ENCODE measurements at regions not wholly inside any gene's neighbourhood (a gene's known extent, or its start where the extent isn't known, plus 50 kb on each side); places are given as distances from the start of the nearest gene placed in this dataset.
"Not testable (repeated sequence)": the region's sequence is repeated elsewhere in the genome, so short reads cannot be mapped to it uniquely, and the experiment has no call there.

DNA sequence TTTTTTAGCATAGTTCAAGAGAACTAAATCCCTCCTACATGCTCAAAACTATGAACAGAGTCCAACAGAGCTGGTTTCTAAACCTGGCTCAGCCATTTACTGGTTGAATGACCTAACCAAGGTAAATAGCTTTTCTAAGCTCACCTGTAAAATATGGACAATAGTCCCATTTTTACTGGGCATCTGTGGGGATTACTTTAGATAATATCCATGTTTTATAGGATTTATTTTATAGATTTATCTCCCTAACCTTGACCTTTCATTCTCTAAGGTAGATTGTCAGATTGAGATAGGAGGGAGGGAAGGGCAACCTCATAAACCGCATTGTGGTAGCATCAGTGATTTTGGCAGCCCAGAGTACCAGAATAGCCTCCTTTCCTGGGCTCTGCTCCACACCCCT lies 178.5 kb upstream of the TOX3 start:
- DNase-seq: no peak

DNA sequence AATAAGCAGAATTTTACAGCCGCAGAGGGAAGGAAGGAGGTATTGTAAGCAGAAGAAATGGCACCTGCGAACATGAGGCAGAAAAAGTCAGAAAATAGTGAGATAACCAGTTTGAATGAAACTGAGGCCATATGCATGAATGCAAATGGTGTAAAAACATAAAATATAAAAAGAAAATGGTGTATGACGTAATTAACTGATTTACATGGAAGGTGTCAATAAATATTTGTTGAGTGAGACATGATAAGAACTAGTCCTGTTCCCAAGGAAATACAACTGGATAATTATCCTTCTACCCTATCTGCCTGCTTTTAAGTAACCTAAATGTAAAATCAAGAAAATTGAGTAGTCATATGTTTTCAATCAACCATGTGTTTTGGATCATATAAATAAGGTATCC lies 178.1 kb upstream of the TOX3 start:
- DNase-seq: no peak

DNA sequence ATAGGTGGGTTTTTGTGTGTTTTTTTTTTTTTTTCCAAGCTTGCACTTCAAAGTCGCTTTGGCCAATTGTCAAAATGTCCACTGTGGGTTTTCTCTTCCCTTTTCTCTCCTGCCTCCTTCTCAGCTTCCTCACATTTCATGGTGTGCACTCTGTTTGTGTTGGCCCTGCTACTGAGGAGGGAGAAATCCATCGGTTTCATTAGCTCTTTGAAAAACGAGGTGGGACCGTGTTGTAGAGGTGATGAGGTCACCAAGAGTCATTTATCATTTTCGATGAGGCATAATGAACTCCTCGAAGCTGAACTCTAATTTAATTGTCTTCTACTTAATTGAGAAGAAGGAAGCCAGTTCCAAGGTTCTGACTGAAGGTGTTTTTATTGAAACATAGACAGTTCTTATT lies 174.4 kb upstream of the TOX3 start:
- DNase-seq: no peak

DNA sequence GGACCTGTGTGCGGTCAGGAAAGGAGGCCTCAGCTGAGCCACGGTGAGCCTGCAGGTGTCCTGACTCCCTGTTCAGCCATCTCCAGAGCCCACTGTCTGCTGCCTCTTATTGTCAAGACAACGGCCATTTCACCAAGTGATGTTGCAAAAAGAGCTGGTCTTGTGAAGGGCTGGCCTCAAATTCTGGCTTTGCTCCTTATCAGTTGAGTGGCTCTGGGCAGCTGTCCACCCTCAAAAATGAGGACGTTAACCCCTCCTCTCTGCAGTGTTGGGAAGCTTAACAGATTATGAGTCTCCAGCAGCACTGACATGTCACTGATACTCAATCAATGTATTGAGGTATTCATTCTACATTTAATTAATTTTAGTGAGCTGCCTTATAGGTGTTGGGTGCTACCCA lies 171.1 kb upstream of the TOX3 start:
- DNase-seq: no peak

DNA sequence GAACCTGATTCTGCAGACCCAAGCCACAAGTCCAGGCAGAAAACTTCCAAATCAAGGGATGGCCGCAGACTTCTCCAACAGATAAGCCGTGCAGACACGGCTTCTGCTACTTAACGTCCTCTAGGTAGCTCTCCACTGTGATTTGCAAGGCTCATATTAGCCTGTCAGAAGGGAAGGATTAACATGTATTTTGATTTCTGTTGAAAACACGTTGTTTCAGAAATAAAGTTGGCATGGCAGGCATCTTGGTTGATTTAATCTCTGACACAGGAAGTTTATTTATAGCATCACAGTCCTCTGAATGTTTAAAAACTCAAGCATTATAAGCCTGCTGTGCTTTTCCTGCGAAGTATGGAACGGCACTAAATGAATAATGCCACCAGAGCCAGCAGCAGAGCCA lies 166.8 kb upstream of the TOX3 start:
- no peak for DNase-seq

DNA sequence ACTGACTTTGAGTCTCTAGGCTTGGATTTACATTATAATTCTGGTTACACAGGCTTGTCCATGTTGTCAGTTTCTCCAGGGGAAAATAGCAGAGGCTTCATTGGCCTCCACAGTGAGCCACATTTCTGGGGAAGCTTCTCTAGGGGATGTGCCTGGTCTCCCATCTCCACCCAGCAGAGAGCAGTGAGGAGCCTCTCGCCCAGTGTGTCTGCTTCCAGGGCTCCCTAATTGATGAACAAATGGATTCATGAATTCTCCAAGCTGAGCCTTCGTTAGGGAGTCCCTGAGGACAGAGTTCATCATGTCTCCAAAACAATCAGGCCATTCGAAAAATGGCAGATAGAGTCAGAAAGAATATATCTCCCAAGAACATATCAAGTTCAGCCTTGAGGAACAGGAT lies 162.4 kb upstream of the TOX3 start:
- no peak for DNase-seq

DNA sequence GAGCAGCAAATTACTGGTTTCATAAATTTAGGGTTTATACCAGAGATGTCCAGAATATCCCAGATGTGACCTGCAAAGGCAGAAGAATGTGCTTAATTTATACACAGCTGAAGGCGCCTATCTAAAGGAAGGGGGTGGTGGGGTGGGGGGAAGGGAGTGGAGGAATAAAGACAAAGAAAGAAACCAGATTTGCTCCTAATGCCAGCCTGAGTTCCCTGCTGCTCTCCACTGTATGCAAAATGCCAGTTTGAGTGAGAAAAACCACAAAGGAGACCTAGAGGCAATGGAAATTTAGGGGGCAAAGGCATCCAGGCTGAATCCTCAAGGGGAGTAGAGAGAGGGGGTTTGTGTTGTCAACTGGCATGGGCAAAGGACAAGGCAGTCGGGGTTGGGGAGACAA lies 161.5 kb upstream of the TOX3 start:
- no peak for DNase-seq

DNA sequence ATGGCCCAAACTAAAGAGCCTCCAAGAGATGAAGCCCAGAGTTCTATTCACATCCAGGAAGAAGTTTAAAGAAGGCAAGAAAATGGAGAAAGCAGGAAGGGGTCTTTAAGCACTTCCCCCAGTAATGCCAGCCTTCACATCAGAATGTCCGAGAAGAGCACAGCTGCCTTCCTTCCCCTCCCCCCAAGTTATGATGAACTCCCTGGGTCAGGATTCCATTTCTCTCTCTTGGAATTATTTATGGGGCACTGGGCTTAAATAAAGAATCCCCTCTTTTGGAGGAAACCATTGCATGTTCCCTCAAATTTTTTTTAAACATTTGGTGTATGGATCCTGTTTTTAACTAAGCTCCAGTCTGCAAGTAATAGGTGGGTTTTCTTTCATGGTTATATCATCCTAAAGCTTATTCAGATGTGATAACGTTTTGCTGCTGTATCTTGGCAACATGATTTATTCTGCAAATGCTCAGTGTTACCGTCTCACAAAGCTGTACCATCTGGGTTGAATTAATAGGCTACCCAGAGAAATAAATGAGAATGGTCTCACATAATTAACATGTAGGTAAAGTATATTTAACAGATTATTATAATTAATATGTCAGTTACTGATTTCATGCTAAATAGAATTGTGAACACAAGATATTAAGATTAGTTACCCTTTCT lies 160.9 kb upstream of the TOX3 start:
- no peak for DNase-seq

DNA sequence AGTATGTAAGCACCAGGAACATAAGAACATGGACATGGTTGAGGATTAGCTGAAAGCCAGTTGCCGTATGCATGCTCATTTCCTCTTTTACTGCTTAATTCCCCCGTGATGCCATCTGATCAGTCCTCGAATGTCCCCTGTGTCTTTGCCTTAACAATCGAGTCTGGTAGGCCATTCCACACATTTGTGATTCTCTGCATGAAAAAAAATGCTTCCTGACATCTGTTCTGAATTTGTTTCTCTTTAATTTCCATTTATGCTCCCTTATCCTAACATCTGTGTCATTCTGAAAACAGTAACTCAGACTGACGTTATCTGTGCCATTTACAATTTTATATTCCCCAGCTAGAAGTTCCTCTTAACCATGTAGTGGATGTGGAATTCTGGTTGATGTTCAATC lies 158.2 kb upstream of the TOX3 start:
- DNase-seq: no peak

DNA sequence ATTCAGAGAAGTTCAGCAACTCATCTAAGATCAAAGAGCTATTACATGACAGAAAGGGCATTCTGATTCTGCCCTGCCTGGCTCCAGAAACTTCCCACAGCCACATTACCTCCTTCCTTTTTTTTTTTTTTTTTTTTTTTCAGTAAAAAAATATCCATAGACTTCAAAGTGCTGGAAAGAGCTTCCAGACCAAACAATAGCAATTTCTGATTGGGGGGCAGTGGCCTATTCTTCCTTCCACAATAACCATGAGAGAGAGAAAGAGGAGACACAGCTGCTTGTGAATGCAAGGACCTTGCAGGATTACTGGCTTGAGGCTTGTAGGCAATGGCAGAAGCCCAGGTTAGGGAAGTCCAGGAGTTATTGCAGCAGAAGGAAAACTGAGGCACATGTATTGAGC lies 151.0 kb upstream of the TOX3 start:
- no peak for DNase-seq

DNA sequence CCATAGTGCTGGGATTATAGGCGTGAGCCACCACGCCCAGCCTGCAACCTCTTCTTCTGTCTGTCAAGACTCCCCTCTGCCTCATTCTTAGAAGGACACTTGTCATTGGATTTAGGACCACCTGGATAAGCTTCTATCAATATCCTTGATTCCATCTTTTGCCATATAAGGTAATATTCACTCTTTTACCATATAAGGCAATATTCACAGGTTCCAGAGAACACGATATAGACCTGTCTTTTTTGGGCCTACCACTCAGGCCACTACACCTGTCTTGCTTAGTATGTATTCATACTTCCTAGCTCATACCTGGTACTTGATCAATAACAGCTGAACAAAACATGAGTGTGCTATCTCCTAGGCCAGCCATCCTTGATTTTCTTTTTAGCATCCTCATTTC lies 149.2 kb upstream of the TOX3 start:
- no peak for DNase-seq

DNA sequence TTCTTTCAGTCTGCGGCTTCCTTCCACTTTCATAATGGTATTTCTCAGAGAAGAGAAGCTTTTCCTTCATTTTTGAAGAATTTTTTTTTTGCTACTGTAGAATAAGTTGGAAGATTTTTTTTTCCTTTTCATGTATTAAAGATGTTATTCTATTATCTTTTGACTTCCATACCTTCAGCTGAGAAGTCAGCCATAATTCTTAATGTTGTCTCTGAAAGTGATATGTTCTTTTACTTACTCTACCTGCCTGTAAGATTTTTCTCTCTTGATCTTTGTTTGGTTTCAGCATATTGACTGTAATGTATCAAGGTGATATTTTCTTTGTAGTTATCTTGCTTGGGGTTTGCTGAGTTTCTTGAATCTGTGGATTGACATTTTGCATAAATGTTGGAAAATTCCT lies 143.5 kb upstream of the TOX3 start:
- DNase-seq: no peak

DNA sequence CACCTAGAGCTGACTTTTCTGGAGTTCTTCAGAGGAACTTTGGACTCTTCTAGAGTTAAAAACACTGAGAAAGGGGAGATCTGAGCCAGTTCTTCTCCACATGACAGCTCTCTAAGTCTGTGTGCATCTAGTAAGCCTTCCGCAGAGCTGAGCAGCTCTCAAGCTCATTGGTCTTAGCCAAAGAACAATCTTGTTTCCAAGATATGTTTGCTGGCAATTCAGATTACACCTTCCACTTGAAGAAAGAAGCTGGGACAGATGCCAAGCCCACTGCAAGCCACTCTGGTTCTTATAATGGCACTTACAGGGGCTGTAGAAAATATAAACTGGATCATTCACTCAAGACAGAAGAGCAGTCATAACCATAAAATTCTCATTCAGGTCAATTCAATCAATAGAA lies 134.1 kb upstream of the TOX3 start:
- DNase-seq: no peak

DNA sequence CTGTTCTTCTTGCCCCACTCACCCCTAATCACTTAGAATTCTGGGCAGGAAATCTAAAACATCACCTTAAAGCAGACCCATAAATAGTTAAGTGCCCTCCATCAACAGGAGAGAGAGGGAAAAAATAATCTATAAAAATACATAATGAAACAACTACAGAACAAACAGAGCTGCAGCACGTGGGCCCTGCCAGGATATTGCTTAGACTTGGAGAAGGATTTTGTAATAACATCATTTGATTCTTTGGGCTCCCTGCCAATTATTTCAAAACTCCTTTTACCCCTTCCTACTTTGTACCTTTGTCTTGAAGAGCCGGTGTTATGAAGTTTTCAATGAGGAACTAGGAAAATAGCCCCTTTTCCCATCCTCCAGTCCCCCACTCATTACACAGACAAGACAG lies 130.6 kb upstream of the TOX3 start:
- DNase-seq: no peak

DNA sequence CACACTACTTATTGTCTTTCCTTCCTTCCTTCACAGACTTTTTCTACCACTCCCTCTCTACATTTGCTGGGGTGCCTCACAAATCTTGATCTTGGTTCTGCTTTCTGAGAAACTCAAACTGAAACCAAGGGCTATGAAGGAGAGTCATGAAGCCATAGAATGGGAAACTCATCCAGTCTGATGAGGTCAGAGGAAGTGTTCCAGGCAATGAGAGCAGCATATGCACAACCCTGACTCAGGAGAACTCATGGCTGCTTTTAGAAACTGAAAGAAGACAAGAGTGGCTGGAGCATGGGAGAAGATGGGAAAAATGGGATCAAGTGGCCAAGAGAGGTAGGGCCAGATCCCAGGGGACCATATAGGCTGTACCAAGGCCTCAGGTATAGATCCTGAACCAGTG lies 130.0 kb upstream of the TOX3 start:
- no peak for DNase-seq

DNA sequence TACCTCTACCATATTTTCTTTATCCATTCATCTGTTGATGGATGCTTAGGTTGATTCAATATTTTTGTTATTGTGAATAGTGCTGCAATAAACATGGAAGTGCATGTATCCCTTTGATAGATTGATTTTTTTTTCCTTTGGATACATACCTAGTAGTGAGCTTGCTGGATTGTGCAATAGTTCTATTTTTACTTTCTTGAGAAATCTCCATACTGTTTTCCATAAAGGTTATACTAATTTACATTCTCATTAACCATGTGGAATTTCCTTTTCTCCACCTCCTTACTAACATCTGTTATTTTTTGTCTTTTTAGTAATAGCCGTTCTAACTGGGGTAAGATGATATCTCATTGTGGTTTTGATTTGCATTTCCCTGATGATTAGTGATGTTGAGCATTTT lies 124.6 kb upstream of the TOX3 start:
- DNase-seq: no peak

DNA sequence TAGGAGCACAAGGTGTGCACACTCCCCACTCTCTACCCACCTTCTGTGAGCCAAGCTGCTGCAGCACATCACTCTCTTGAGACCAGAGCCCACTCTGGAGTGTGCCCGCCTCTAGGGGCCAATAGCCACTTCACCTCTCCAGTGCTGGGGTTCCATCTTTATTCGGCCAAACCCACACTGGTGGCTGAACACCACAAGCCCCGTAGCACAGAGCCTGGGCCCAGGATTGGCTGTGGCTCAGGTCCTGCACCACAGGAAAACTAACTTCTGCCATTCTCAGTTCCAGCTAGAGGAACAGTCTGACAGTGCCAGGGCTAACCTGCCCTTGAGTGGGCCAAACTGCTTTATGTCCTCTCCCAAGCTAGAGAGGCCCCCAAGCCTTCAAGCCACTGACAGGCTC lies 111.0 kb upstream of the TOX3 start:
- DNase-seq: no peak

DNA sequence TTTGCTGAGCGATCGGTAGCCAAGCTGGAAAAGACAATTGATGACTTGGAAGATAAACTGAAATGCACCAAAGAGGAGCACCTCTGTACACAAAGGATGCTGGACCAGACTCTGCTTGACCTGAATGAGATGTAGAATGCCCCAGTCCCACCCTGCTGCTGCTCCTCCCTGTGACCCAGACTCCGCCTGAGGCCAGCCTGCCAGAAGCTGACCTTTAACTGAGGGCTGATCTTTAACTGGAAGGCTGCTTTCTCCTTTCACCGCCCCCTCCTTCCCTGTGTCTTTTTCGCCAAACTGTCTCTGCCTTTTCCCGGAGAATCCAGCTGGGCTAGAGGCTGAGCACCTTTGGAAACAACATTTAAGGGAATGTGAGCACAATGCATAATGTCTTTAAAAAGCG lies 109.0 kb upstream of the TOX3 start:
- not testable (repeated sequence) for DNase-seq

DNA sequence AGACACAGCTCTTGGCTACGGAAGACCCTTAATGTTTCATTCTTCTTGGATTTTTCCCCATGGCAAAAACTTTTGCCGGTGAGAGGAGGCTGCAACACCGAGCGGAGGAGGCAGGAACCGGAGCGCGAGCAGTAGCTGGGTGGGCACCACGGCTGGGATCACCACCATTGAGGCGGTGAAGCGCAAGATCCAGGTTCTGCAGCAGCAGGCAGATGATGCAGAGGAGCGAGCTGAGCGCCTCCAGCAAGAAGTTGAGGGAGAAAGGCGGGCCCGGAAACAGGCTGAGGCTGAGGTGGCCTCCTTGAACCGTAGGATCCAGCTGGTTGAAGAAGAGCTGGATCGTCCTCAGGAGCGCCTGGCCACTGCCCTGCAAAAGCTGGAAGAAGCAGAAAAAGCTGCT lies 108.2 kb upstream of the TOX3 start:
- not testable (repeated sequence) for DNase-seq

DNA sequence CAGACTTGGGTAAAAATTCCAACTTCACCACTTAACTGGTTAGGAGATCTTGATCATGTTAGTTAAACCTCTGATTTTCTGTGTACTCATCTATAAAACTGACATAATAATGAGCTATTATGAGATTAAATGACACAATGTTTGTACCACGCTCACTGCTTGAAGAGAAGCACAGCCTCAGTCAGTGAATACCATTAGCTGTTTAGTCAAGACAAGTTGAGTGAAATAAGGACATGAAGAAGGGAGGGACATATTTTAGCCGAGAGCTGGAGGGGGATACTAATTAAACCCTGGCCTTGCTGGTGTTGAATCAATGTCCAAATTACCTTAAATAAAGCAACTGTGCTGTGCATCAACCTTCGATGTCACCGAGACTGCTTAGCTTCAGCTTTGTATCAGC lies 105.1 kb upstream of the TOX3 start:
- DNase-seq: no peak

DNA sequence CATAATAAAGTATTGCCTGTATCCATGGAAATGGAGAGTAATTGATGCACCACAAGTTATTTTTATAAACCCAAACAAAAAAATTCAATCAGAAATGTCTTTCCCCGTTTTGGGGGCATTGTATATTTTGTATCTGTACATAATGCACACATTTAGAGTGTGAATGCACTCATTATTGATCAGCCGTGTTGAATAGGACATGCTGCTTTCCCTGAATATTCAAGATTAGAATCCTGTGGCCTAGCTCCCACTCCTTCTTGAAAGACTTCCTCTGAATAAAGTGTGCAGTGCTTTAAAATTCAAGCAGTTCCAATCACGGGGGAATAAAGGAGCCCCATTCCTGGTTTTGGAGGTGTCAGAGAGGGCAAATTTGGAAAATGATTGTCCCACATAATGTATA lies 103.8 kb upstream of the TOX3 start:
- DNase-seq: no peak

DNA sequence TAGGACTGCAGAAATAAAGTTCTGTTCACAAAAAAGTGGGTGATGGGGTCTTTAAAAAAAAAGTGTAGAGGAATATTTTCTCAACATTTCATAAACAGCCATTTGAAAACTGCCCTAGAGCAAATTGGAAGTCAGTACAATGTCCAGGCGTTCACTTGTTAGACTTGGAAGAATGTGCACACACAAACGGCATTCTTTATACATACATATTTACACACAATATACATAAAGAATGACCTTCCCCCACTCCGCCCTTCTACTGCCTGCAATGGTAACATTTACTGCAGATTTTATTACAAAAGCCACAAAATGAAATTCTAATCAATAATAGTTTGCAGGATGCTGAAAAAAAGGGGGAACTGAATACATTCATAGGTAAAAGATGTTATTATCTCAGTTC lies 103.4 kb upstream of the TOX3 start:
- no peak for DNase-seq

DNA sequence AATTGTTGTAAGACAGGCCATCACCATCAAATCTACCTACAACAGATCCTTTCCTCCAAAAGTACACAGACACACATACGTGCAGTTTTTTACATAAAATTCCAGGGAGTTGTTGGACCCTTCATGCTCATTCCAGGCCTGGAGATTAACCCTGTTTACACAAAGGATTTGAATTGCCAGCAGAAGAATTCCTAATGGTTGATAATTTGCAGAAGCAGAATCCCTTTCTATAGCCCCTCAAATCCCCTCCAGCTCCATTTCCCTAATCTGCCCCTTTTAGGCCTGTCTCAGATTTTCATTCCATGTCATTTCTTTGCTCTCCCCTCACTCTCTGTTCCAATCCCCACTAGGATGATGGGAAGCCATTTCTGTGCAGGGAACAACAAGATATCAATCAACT lies 102.9 kb upstream of the TOX3 start:
- DNase-seq: no peak

DNA sequence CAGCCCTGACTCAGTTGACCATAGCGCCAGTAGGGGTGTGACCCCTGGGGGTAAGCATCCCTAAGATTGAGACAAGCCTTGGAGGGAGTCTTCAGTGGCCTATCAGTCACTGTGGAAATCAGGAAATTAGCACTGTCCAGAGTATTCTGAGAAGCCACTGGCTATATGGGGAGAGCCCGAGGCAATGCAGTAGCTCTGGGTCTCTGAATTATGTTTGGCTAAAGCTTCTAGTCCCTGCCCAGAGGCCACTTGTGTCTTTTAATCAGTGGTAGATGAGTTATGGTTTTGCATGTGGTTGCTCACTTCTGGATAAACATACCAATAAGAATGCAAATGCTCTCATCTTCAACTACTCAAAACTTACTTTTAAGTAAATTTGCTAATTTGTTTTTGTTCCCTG lies 100.6 kb upstream of the TOX3 start:
- DNase-seq: no peak

DNA sequence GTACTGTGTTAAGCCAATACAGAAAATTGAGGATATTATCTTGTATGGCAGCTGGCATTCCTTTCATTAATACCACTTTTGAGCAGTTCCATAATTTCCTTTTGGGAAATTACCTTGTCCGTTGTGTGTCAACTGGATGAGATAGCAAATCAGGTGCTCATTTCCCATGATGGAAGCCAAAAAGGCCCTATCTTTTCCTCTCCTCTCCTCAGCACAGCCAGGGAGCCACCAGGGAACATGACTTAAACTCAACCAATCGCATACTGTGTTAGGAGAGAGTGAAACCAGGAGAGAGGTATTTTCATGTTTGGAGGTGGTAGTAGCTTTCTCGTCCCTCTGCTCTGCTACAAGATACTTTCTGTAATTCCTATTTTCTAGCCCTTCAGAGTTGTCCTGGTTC lies 96.1 kb upstream of the TOX3 start:
- no peak for DNase-seq

DNA sequence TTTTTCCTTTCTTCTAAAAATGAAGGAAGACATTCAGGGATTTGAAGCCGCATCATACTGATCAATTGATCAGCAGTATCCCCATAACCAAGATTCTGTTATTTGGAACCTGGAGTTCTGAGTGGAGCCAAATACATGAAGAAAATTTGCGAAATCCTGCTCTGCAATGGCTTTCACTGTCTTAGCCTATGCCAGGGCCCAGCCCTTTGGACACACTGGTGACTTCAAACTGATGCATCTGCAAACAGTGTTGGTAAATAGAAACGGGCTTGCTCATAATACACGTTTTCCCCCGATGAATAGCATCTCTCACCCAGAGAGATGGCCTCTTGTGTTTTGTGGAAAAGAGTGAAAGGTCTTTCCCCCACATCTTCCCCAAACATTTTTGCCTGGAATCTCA lies 87.6 kb upstream of the TOX3 start:
- DNase-seq: no peak

Data from CD4-positive, alpha-beta T cell treated with Interferon alpha-2 for 1 hour (primary cell).